Cardiac fibroblast (primary cell): ENCODE measurements at regions not wholly inside any gene's neighbourhood (a gene's known extent, or its start where the extent isn't known, plus 50 kb on each side); places are given as distances from the start of the nearest gene placed in this dataset.

Experiments
- DNase-seq, 2 donors: peaks; one replicate each; pipeline versions ENCODE4 v3.0.0 to v3.0.0-alpha.2; 2010; ENCODE audit warnings: low read depth in 2 of 2
- H3K4me3 ChIP-seq, 2 donors: replicated peaks in 1 of 2; 1 replicate in 1 of 2; 2 replicates in 1 of 2; pipeline ENCODE4 v1.5.1; 2011; ENCODE audit warnings: low read depth in 2 of 2, low read length in 2 of 2, mild to moderate bottlenecking in 2 of 2, moderate library complexity in 1 of 2
- CTCF ChIP-seq: IDR thresholded peaks from one replicate; pipeline ENCODE4 v1.5.1; 2011; ENCODE audit warnings: low read depth, mild to moderate bottlenecking, low read length, inconsistent platforms

GRCh38 chr14:78070344-78070743, 99.8 kb upstream of the NRXN3 start:
- H3K4me3 ChIP-seq = no peak overlapping the region
- no peak for DNase-seq
- no peak for TF ChIP-seq CTCF

- H3K4me3 ChIP-seq = no peak overlapping the region
- DNase-seq = no peak
- TF ChIP-seq CTCF = no peak
Measured at GRCh38 chr14:78071016-78071549, 99.1 kb upstream of the NRXN3 start.

- no peak for TF ChIP-seq CTCF
- no peak overlapping the region for H3K4me3 ChIP-seq
- DNase-seq = no peak
Measured at GRCh38 chr14:78073028-78073427, 97.1 kb upstream of the NRXN3 start.

GRCh38 chr14:78074561-78074960, 95.6 kb upstream of the NRXN3 start:
- H3K4me3 ChIP-seq = no peak overlapping the region
- no peak for DNase-seq
- no peak for TF ChIP-seq CTCF

- no peak for TF ChIP-seq CTCF
- no peak for DNase-seq
- H3K4me3 ChIP-seq = no peak overlapping the region
Measured at GRCh38 chr14:78075033-78075432, 95.1 kb upstream of the NRXN3 start.

GRCh38 chr14:78075555-78076277, 94.5 kb upstream of the NRXN3 start:
- DNase-seq = no peak
- H3K4me3 ChIP-seq = no peak overlapping the region
- TF ChIP-seq CTCF = no peak

- H3K4me3 ChIP-seq = no peak overlapping the region
- no peak for TF ChIP-seq CTCF
- DNase-seq = no peak
Measured at GRCh38 chr14:78081245-78081644, 88.9 kb upstream of the NRXN3 start.
